ENCODE measurements at regions not wholly inside any gene's neighbourhood (a gene's known extent, or its start where the extent isn't known, plus 50 kb on each side); places are given as distances from the start of the nearest gene placed in this dataset.

GRCh38 chr15:93495799-93496637 is 407.0 kb upstream of the RGMA start:
- no peak overlapping the region for H3K4me3 Mint-ChIP-seq
- TF ChIP-seq CTCF (conservative IDR thresholded peaks at IDR 0.05) = no peak
- no peak overlapping the region for H3K27ac Mint-ChIP-seq
- no peaks in the 10 kb centered on the region for H3K9me3 Mint-ChIP-seq
- no peaks in the 10 kb centered on the region for H3K27me3 Mint-ChIP-seq
- H3K36me3 Mint-ChIP-seq = peaks cover 3% of the 10 kb centered on the region
- no peak for DNase-seq (ENCODE audit: extremely low spot score, unreplicated experiment)
- H3K4me1 Mint-ChIP-seq (ENCODE audit: unreplicated experiment) = peaks cover 16% of the 10 kb centered on the region

GRCh38 chr15:93493172-93493571 is 404.2 kb upstream of the RGMA start:
- H3K36me3 Mint-ChIP-seq = peaks cover 3% of the 10 kb centered on the region
- peak overlapping the region; percentile 58 for H3K27ac Mint-ChIP-seq
- DNase-seq (ENCODE audit: extremely low spot score, unreplicated experiment) = no peak
- no peak for TF ChIP-seq CTCF (conservative IDR thresholded peaks at IDR 0.05)
- peaks cover 6% of the 10 kb centered on the region for H3K9me3 Mint-ChIP-seq
- H3K27me3 Mint-ChIP-seq = no peaks in the 10 kb centered on the region
- H3K4me3 Mint-ChIP-seq = peak overlapping the region; percentile 20
- peaks cover 21% of the 10 kb centered on the region for H3K4me1 Mint-ChIP-seq (ENCODE audit: unreplicated experiment)

GRCh38 chr15:93491291-93491690 is 402.3 kb upstream of the RGMA start:
- peaks cover 18% of the 10 kb centered on the region for H3K4me1 Mint-ChIP-seq (ENCODE audit: unreplicated experiment)
- H3K9me3 Mint-ChIP-seq = peaks cover 6% of the 10 kb centered on the region
- H3K27me3 Mint-ChIP-seq = no peaks in the 10 kb centered on the region
- no peak for DNase-seq (ENCODE audit: extremely low spot score, unreplicated experiment)
- no peak overlapping the region for H3K27ac Mint-ChIP-seq
- peaks cover 3% of the 10 kb centered on the region for H3K36me3 Mint-ChIP-seq
- no peak for TF ChIP-seq CTCF (conservative IDR thresholded peaks at IDR 0.05)
- no peak overlapping the region for H3K4me3 Mint-ChIP-seq

- TF ChIP-seq CTCF (conservative IDR thresholded peaks at IDR 0.05) = no peak
- Mint-ChIP-seq H3K27me3 (no peaks in the 10 kb centered on the region), H3K9me3 (peaks cover 6% of the 10 kb centered on the region), H3K36me3 (peaks cover 3% of the 10 kb centered on the region), H3K27ac (no peak overlapping the region), H3K4me3 (no peak overlapping the region), H3K4me1 (ENCODE audit: unreplicated experiment) (peaks cover 9% of the 10 kb centered on the region)
- DNase-seq (ENCODE audit: extremely low spot score, unreplicated experiment) = no peak
These were observed 399.3 kb upstream of the RGMA start for GRCh38 chr15:93488296-93488713.

GRCh38 chr15:93486407-93487117 is 397.6 kb upstream of the RGMA start:
- peaks cover 6% of the 10 kb centered on the region for H3K9me3 Mint-ChIP-seq
- no peak overlapping the region for H3K27ac Mint-ChIP-seq
- H3K27me3 Mint-ChIP-seq = no peaks in the 10 kb centered on the region
- DNase-seq (ENCODE audit: extremely low spot score, unreplicated experiment) = no peak
- no peak overlapping the region for H3K4me3 Mint-ChIP-seq
- no peaks in the 10 kb centered on the region for H3K36me3 Mint-ChIP-seq
- peaks cover 8% of the 10 kb centered on the region for H3K4me1 Mint-ChIP-seq (ENCODE audit: unreplicated experiment)
- TF ChIP-seq CTCF (conservative IDR thresholded peaks at IDR 0.05) = no peak
